Liver (tissue), 3 donors: ENCODE measurements at regions not wholly inside any gene's neighbourhood (a gene's known extent, or its start where the extent isn't known, plus 50 kb on each side); places are given as distances from the start of the nearest gene placed in this dataset.

Source experiments
- GABPA ChIP-seq, 2 donors: IDR thresholded peaks in 1 of 2; conservative IDR thresholded peaks in 1 of 2; 2 replicates each; pipeline ENCODE4 v1.6.1; 2016; ENCODE audit warnings: antibody characterized with exemption in 2 of 2, mild to moderate bottlenecking in 1 of 2, moderate library complexity in 1 of 2
- JUND ChIP-seq, 2 donors: IDR thresholded peaks; 2 replicates each; pipeline ENCODE4 v1.6.1; 2016; ENCODE audit warnings: antibody characterized with exemption in 2 of 2
- RXRA ChIP-seq, 2 donors: IDR thresholded peaks; 2 replicates each; pipeline ENCODE4 v1.6.1; 2017 to 2018; ENCODE audit warnings: antibody characterized with exemption in 2 of 2, mild to moderate bottlenecking in 1 of 2
- SP1 ChIP-seq: IDR thresholded peaks from 2 replicates; pipeline ENCODE4 v1.6.1; 2018; ENCODE audit warnings: antibody characterized with exemption, mild to moderate bottlenecking
- TAF1 ChIP-seq: conservative IDR thresholded peaks from 2 replicates; pipeline ENCODE4 v1.6.1; 2016; ENCODE audit warnings: antibody characterized with exemption, mild to moderate bottlenecking
- YY1 ChIP-seq: IDR thresholded peaks from 2 replicates; pipeline ENCODE4 v1.6.1; 2016; ENCODE audit warnings: antibody characterized with exemption, mild to moderate bottlenecking
- TF ChIP-seq, protein P1 (sequence below): fragments of 150-350 bp; IDR thresholded peaks from 2 replicates; pipeline ENCODE4 v1.5.1; 2017; ENCODE audit warnings: improper control_type of control experiment, low read depth, low read length; ENCODE audit not compliant: missing input control
- TF ChIP-seq, protein P2 (sequence below): IDR thresholded peaks from 2 replicates; pipeline ENCODE4 v1.6.1; 2016; ENCODE audit warnings: antibody characterized with exemption
- donor health status: healthy.
- donor health status: healthy.

GRCh38 chr20:11484479-11484878 is 433.2 kb upstream of the BTBD3 start:
- TF ChIP-seq, protein P1, sequence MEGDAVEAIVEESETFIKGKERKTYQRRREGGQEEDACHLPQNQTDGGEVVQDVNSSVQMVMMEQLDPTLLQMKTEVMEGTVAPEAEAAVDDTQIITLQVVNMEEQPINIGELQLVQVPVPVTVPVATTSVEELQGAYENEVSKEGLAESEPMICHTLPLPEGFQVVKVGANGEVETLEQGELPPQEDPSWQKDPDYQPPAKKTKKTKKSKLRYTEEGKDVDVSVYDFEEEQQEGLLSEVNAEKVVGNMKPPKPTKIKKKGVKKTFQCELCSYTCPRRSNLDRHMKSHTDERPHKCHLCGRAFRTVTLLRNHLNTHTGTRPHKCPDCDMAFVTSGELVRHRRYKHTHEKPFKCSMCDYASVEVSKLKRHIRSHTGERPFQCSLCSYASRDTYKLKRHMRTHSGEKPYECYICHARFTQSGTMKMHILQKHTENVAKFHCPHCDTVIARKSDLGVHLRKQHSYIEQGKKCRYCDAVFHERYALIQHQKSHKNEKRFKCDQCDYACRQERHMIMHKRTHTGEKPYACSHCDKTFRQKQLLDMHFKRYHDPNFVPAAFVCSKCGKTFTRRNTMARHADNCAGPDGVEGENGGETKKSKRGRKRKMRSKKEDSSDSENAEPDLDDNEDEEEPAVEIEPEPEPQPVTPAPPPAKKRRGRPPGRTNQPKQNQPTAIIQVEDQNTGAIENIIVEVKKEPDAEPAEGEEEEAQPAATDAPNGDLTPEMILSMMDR, result no peak
- TF ChIP-seq, protein P2, sequence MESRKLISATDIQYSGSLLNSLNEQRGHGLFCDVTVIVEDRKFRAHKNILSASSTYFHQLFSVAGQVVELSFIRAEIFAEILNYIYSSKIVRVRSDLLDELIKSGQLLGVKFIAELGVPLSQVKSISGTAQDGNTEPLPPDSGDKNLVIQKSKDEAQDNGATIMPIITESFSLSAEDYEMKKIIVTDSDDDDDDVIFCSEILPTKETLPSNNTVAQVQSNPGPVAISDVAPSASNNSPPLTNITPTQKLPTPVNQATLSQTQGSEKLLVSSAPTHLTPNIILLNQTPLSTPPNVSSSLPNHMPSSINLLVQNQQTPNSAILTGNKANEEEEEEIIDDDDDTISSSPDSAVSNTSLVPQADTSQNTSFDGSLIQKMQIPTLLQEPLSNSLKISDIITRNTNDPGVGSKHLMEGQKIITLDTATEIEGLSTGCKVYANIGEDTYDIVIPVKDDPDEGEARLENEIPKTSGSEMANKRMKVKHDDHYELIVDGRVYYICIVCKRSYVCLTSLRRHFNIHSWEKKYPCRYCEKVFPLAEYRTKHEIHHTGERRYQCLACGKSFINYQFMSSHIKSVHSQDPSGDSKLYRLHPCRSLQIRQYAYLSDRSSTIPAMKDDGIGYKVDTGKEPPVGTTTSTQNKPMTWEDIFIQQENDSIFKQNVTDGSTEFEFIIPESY, result no peak
- TF ChIP-seq RXRA (IDR thresholded peaks at IDR 0.05) (no peak), GABPA (IDR thresholded peaks at IDR 0.05 in 1 of 2, conservative IDR thresholded peaks at IDR 0.05 in 1 of 2) (no peak), TAF1 (no peak), JUND (IDR thresholded peaks at IDR 0.05) (no peak), YY1 (no peak), SP1 (no peak)
